ENCODE measurements at regions not wholly inside any gene's neighbourhood (a gene's known extent, or its start where the extent isn't known, plus 50 kb on each side); places are given as distances from the start of the nearest gene placed in this dataset.

DNA sequence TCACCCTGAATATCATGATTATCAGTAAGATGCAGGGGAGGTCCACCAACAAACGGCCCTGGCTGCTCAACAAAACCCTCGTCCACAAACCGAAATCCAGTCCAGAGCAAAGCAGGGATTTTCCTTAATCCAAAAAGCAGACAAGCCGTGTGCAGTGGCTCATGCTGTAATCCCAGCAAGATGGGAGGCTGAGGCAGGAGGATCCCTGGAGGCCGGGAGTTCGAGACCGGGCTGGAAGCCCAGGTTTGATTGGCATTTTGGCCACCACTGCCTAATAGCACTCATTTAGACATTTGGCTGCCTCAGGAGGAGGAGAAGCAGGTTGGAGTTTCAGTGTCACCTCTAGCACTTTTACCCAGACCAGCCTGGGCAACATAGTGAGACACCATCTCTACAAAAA, 562.0 kb upstream of the AUTS2 start:
- no peak for DNase-seq (ENCODE audit: low spot score)
- intact Hi-C loops (cut with micrococcal nuclease; ENCODE audit: unreplicated experiment) = no loop called here
- BruUV-seq (replicated peaks) = no TSS peak
- H3K27ac ChIP-seq (ENCODE audit: low read depth, low read length, poor library complexity, severe bottlenecking) = no peak overlapping the region
- ChIA-PET CTCF (no interaction called here), POLR2A (ENCODE audit: low non-redundant PET) (interaction anchor here (0.7 kb wide), 1 partner anchor 169 kb away, joined by 6 read pairs; no protein-coding TSS in a partner anchor)
- H3K9me3 ChIP-seq (ENCODE audit: low read depth, low read length, poor library complexity, severe bottlenecking) = no peaks in the 10 kb centered on the region
- TF ChIP-seq, protein P1, sequence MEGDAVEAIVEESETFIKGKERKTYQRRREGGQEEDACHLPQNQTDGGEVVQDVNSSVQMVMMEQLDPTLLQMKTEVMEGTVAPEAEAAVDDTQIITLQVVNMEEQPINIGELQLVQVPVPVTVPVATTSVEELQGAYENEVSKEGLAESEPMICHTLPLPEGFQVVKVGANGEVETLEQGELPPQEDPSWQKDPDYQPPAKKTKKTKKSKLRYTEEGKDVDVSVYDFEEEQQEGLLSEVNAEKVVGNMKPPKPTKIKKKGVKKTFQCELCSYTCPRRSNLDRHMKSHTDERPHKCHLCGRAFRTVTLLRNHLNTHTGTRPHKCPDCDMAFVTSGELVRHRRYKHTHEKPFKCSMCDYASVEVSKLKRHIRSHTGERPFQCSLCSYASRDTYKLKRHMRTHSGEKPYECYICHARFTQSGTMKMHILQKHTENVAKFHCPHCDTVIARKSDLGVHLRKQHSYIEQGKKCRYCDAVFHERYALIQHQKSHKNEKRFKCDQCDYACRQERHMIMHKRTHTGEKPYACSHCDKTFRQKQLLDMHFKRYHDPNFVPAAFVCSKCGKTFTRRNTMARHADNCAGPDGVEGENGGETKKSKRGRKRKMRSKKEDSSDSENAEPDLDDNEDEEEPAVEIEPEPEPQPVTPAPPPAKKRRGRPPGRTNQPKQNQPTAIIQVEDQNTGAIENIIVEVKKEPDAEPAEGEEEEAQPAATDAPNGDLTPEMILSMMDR (conservative IDR thresholded peaks at IDR 0.05; ENCODE audit: low read depth, low read length) = no peak
- TF ChIP-seq EZH2 (IDR thresholded peaks at IDR 0.05; ENCODE audit: borderline replicate concordance, low read depth, low read length, poor library complexity, severe bottlenecking) = no peak
- no peak overlapping the region for H3K4me3 ChIP-seq (ENCODE audit: low read depth, low read length, poor library complexity, severe bottlenecking)
- no peaks in the 10 kb centered on the region for H3K27me3 ChIP-seq (replicated peaks; ENCODE audit: insufficient read depth, low read depth, low read length, poor library complexity)
- H3K36me3 ChIP-seq (ENCODE audit: insufficient read depth, low read length, poor library complexity, severe bottlenecking) = no peaks in the 10 kb centered on the region
- H3K4me1 ChIP-seq (ENCODE audit: insufficient read depth, low read length, poor library complexity, severe bottlenecking) = no peaks in the 10 kb centered on the region

DNA sequence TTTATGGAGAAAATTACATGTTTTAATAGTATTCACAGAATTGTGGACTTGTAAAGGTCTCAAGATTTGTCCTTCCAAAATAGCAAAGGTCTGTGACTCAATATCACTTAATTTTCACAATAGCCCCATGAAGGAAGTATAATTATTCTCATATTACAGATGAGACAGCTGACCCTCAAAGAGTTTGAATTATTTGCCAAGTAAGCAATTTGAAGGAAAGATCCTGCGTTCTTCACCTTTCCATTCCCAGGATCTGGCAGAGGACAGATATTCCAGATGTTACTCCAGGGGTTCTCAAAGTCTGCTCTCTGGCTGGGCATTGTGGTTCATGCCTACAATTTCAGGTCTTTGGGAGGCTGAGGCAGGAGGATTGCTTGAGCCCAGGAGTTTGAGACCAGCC, 559.4 kb upstream of the AUTS2 start:
- no peak overlapping the region for H3K4me3 ChIP-seq (ENCODE audit: low read depth, low read length, poor library complexity, severe bottlenecking)
- ChIA-PET CTCF (no interaction called here), POLR2A (ENCODE audit: low non-redundant PET) (no interaction called here)
- DNase-seq (ENCODE audit: low spot score) = no peak
- no peaks in the 10 kb centered on the region for H3K4me1 ChIP-seq (ENCODE audit: insufficient read depth, low read length, poor library complexity, severe bottlenecking)
- no peaks in the 10 kb centered on the region for H3K27me3 ChIP-seq (replicated peaks; ENCODE audit: insufficient read depth, low read depth, low read length, poor library complexity)
- intact Hi-C loops (cut with micrococcal nuclease; ENCODE audit: unreplicated experiment) = no loop called here
- no TSS peak for BruUV-seq (replicated peaks)
- H3K9me3 ChIP-seq (ENCODE audit: low read depth, low read length, poor library complexity, severe bottlenecking) = no peaks in the 10 kb centered on the region
- H3K36me3 ChIP-seq (ENCODE audit: insufficient read depth, low read length, poor library complexity, severe bottlenecking) = no peaks in the 10 kb centered on the region
- H3K27ac ChIP-seq (ENCODE audit: low read depth, low read length, poor library complexity, severe bottlenecking) = no peak overlapping the region
- no peak for TF ChIP-seq EZH2 (IDR thresholded peaks at IDR 0.05; ENCODE audit: borderline replicate concordance, low read depth, low read length, poor library complexity, severe bottlenecking)
- TF ChIP-seq, protein P1 (conservative IDR thresholded peaks at IDR 0.05; ENCODE audit: low read depth, low read length) = no peak

DNA sequence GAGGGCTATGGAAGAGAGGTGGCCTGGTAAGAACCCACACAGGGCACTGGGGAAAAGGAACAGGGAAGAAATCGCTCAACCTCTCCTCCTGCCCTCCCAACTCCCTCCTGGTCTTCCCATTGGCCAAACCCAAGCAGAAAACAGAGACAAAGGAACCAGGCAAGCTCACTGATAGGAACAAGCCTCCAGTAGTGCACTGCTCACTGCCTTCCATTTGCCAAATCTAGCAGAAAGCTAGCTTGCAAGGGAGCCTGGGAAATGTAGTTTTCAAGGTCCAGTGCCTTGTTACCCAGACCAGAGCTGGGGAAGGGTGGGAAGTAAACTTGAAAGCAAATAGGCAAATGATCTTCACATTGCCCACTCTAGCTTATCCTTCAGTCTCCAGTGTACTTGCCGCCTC, 556.1 kb upstream of the AUTS2 start:
- Histone ChIP-seq H3K27me3 (replicated peaks; ENCODE audit: insufficient read depth, low read depth, low read length, poor library complexity) (no peaks in the 10 kb centered on the region), H3K36me3 (ENCODE audit: insufficient read depth, low read length, poor library complexity, severe bottlenecking) (no peaks in the 10 kb centered on the region), H3K4me1 (ENCODE audit: insufficient read depth, low read length, poor library complexity, severe bottlenecking) (no peaks in the 10 kb centered on the region), H3K9me3 (ENCODE audit: low read depth, low read length, poor library complexity, severe bottlenecking) (no peaks in the 10 kb centered on the region), H3K27ac (ENCODE audit: low read depth, low read length, poor library complexity, severe bottlenecking) (no peak overlapping the region), H3K4me3 (ENCODE audit: low read depth, low read length, poor library complexity, severe bottlenecking) (no peak overlapping the region)
- CTCF ChIA-PET = no interaction called here
- POLR2A ChIA-PET (ENCODE audit: low non-redundant PET) = no interaction called here
- TF ChIP-seq, protein P1 (conservative IDR thresholded peaks at IDR 0.05; ENCODE audit: low read depth, low read length) = no peak
- TF ChIP-seq EZH2 (IDR thresholded peaks at IDR 0.05; ENCODE audit: borderline replicate concordance, low read depth, low read length, poor library complexity, severe bottlenecking) = no peak
- no peak for DNase-seq (ENCODE audit: low spot score)
- intact Hi-C loops (cut with micrococcal nuclease; ENCODE audit: unreplicated experiment) = no loop called here
- BruUV-seq (replicated peaks) = no TSS peak

Measured in A673 (cell line).